Neural progenitor cell (in vitro differentiated cells): ENCODE measurements at regions not wholly inside any gene's neighbourhood (a gene's known extent, or its start where the extent isn't known, plus 50 kb on each side); places are given as distances from the start of the nearest gene placed in this dataset.
"Not testable (repeated sequence)": the region's sequence is repeated elsewhere in the genome, so short reads cannot be mapped to it uniquely, and the experiment has no call there.

Experiments used
- DNase-seq: peaks from one replicate; pipeline ENCODE4 v3.0.0-alpha.2; 2016; ENCODE audit warnings: low spot score
- H2AFZ ChIP-seq: fragments of 200-600 bp; sonication (generic); replicated peaks from 2 replicates; pipeline ENCODE4 v1.6.1; 2016; ENCODE audit warnings: antibody characterized with exemption
- H3F3A ChIP-seq: fragments of 200-600 bp; sonication (generic); 2 replicates; pipeline ENCODE4 v1.6.1; 2016; ENCODE audit warnings: antibody characterized with exemption, low read depth
- H3K27ac ChIP-seq: fragments of 200-600 bp; sonication (generic); 2 replicates; pipeline ENCODE4 v1.5.1; 2016; ENCODE audit warnings: mild to moderate bottlenecking
- H3K27me3 ChIP-seq: fragments of 200-600 bp; sonication (generic); 2 replicates; pipeline ENCODE4 v1.6.1; 2016; ENCODE audit warnings: mild to moderate bottlenecking, moderate library complexity
- H3K36me3 ChIP-seq: fragments of 200-600 bp; sonication (generic); 2 replicates; pipeline ENCODE4 v1.5.1; 2016
- H3K4me1 ChIP-seq: fragments of 200-600 bp; sonication (generic); 2 replicates; pipeline ENCODE4 v1.6.1; 2016; ENCODE audit warnings: mixed run types
- H3K4me2 ChIP-seq: fragments of 200-600 bp; sonication (generic); 2 replicates; pipeline ENCODE4 v1.6.1; 2016
- H3K4me3 ChIP-seq: fragments of 200-600 bp; sonication (generic); 2 replicates; pipeline ENCODE4 v1.5.1; 2016
- H3K79me2 ChIP-seq: fragments of 200-600 bp; sonication (generic); 2 replicates; pipeline ENCODE4 v1.6.1; 2016; ENCODE audit warnings: low read depth
- H3K9ac ChIP-seq: fragments of 200-600 bp; sonication (generic); 2 replicates; pipeline ENCODE4 v1.6.1; 2016
- H3K9me3 ChIP-seq: fragments of 200-600 bp; sonication (generic); 2 replicates; pipeline ENCODE4 v1.5.1; 2016; ENCODE audit warnings: low read depth
- H4K20me1 ChIP-seq: fragments of 200-600 bp; sonication (generic); 2 replicates; pipeline ENCODE4 v1.6.1; 2016; ENCODE audit warnings: low read depth
- H3K27ac Mint-ChIP-seq: 3 replicates; pipeline ENCODE4 v1.8.0; 2021; ENCODE audit warnings: mixed read lengths
- H3K27me3 Mint-ChIP-seq: 2 replicates; pipeline ENCODE4 v1.8.0; 2022; ENCODE audit warnings: low read depth, mild to moderate bottlenecking, inconsistent platforms, moderate library complexity, mixed read lengths; ENCODE audit not compliant: insufficient read depth
- H3K36me3 Mint-ChIP-seq: 3 replicates; pipeline ENCODE4 v1.8.0; 2021; ENCODE audit warnings: mixed read lengths
- H3K4me1 Mint-ChIP-seq: 3 replicates; pipeline ENCODE4 v1.8.0; 2021; ENCODE audit warnings: mixed read lengths
- H3K4me3 Mint-ChIP-seq: 3 replicates; pipeline ENCODE4 v1.8.0; 2021; ENCODE audit warnings: mild to moderate bottlenecking, moderate library complexity, mixed read lengths
- H3K9me3 Mint-ChIP-seq: 3 replicates; pipeline ENCODE4 v1.8.0; 2020; ENCODE audit warnings: mixed read lengths
- EZH2 ChIP-seq: fragments of 200-600 bp; sonication (generic); IDR thresholded peaks from 2 replicates; pipeline ENCODE4 v1.6.1; 2017; ENCODE audit warnings: antibody characterized with exemption, mild to moderate bottlenecking, moderate library complexity
- EZH2phosphoT487 ChIP-seq: fragments of 200-600 bp; sonication (generic); IDR thresholded peaks from 2 replicates; pipeline ENCODE4 v1.6.1; 2017; ENCODE audit warnings: antibody characterized with exemption
- TF ChIP-seq, protein P1 (sequence below): fragments of 200-600 bp; sonication (generic); IDR thresholded peaks from 2 replicates; pipeline ENCODE4 v1.5.1; 2017; ENCODE audit warnings: antibody characterized with exemption, mild to moderate bottlenecking

DNA sequence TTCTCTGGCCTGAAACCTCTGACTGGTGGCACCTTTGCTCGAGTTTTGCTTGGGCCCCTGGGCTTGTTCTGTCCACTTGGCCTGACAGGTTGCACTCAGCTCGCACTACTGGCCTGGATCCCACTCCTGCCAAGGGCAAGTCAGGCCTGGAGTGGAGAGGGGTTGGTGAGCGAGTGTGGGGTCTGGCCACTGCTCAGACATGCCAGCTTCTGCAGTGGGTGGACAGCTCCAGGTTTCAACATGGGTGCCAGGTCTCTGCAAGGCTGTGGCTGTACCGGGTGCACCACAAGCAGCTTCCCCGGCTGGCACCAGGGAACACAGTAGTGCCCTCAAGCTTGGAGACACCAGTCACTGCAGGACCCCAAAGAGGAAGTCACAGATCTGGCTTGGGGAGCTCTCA, 91.6 kb upstream of the CXorf51A start:
- DNase-seq: no peak
- no peak overlapping the region for H3K4me3 ChIP-seq
- H3K36me3 ChIP-seq: no peaks in the 10 kb centered on the region
- Mint-ChIP-seq H3K27me3 (no peaks in the 10 kb centered on the region), H3K4me1 (no peaks in the 10 kb centered on the region), H3K27ac (no peak overlapping the region), H3K36me3 (no peaks in the 10 kb centered on the region), H3K9me3 (peaks cover 2% of the 10 kb centered on the region), H3K4me3 (no peak overlapping the region)
- no peak overlapping the region for H3K9ac ChIP-seq
- TF ChIP-seq EZH2phosphoT487 (no peak), EZH2 (no peak)
- TF ChIP-seq, protein P1, sequence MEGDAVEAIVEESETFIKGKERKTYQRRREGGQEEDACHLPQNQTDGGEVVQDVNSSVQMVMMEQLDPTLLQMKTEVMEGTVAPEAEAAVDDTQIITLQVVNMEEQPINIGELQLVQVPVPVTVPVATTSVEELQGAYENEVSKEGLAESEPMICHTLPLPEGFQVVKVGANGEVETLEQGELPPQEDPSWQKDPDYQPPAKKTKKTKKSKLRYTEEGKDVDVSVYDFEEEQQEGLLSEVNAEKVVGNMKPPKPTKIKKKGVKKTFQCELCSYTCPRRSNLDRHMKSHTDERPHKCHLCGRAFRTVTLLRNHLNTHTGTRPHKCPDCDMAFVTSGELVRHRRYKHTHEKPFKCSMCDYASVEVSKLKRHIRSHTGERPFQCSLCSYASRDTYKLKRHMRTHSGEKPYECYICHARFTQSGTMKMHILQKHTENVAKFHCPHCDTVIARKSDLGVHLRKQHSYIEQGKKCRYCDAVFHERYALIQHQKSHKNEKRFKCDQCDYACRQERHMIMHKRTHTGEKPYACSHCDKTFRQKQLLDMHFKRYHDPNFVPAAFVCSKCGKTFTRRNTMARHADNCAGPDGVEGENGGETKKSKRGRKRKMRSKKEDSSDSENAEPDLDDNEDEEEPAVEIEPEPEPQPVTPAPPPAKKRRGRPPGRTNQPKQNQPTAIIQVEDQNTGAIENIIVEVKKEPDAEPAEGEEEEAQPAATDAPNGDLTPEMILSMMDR: no peak
- H3K79me2 ChIP-seq: no peaks in the 10 kb centered on the region
- H3K27me3 ChIP-seq: no peaks in the 10 kb centered on the region
- no peak overlapping the region for H3K27ac ChIP-seq
- H3K9me3 ChIP-seq: peaks cover 4% of the 10 kb centered on the region
- no peaks in the 10 kb centered on the region for H3K4me1 ChIP-seq
- H3F3A ChIP-seq: no peaks in the 10 kb centered on the region
- no peaks in the 10 kb centered on the region for H4K20me1 ChIP-seq
- no peak overlapping the region for H3K4me2 ChIP-seq
- no peak overlapping the region for H2AFZ ChIP-seq

DNA sequence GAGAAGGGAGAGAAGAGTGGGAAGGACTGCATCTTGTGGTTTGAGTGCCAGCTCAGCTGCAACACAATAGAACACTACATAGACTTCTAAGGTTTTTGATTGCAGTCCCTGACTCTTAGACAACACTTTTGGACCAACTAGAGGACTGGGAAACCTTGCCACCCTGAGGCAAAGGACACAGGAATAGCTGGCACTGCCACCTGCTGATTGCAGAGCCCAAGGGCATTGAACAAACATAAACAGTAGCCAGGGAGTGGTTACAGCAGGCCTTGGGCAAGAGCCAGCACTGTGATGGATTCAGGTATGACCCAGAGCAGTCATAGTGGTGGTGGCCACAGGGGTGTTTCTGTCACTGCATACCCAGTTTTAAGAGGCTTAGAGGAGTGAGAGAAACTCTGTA, 72.5 kb upstream of the CXorf51A start:
- H3K9me3 Mint-ChIP-seq: peaks cover 10% of the 10 kb centered on the region
- peaks cover 3% of the 10 kb centered on the region for H3K36me3 ChIP-seq

DNA sequence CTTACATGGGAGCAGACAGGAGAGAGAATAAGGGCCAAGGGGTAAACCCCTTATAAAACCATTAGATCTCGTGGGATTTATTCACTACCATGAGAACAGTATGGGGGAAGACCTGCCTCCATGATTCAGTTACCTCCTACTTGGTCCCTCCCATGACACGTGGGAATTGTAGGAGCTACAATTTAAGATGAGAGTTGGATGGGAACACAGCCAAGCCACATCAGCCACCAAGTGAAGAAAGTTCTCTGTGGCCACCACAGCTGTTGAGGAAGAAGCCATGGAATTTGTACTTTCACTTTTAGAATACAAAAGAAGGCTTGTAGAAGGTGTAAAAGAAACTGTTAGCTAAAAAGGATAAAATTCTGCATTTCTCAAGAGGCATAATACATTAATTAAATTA, 67.0 kb upstream of the CXorf51A start:
- Mint-ChIP-seq H3K4me3 (no peak overlapping the region), H3K27me3 (no peaks in the 10 kb centered on the region), H3K27ac (no peak overlapping the region), H3K36me3 (no peaks in the 10 kb centered on the region), H3K9me3 (peaks cover 10% of the 10 kb centered on the region), H3K4me1 (no peaks in the 10 kb centered on the region)
- no peak overlapping the region for H3K27ac ChIP-seq
- no peaks in the 10 kb centered on the region for H3K79me2 ChIP-seq
- H3K4me1 ChIP-seq: no peaks in the 10 kb centered on the region
- no peak for DNase-seq
- H3K4me3 ChIP-seq: no peak overlapping the region
- no peak overlapping the region for H3K4me2 ChIP-seq
- no peak overlapping the region for H3K9ac ChIP-seq
- no peaks in the 10 kb centered on the region for H3K27me3 ChIP-seq
- H3K9me3 ChIP-seq: no peaks in the 10 kb centered on the region
- TF ChIP-seq, protein P1: no peak
- no peak for TF ChIP-seq EZH2phosphoT487
- TF ChIP-seq EZH2: no peak
- no peaks in the 10 kb centered on the region for H3F3A ChIP-seq
- H4K20me1 ChIP-seq: no peaks in the 10 kb centered on the region
- no peak overlapping the region for H2AFZ ChIP-seq
- no peaks in the 10 kb centered on the region for H3K36me3 ChIP-seq

More for the DNA sequence above, 72.5 kb upstream of the CXorf51A start:
- H3K4me2 ChIP-seq: no peak overlapping the region
- H3K4me3 ChIP-seq: no peak overlapping the region
- H3K27ac ChIP-seq: no peak overlapping the region
- no peak overlapping the region for H3K9ac ChIP-seq
- TF ChIP-seq, protein P1: no peak
- TF ChIP-seq EZH2: no peak
- no peak for TF ChIP-seq EZH2phosphoT487
- Mint-ChIP-seq H3K36me3 (no peaks in the 10 kb centered on the region), H3K27me3 (no peaks in the 10 kb centered on the region), H3K4me1 (no peaks in the 10 kb centered on the region), H3K27ac (no peak overlapping the region), H3K4me3 (no peak overlapping the region)
- H3F3A ChIP-seq: no peaks in the 10 kb centered on the region
- H3K27me3 ChIP-seq: no peaks in the 10 kb centered on the region
- no peaks in the 10 kb centered on the region for H3K9me3 ChIP-seq
- H3K79me2 ChIP-seq: no peaks in the 10 kb centered on the region
- DNase-seq: no peak
- no peak overlapping the region for H2AFZ ChIP-seq
- H4K20me1 ChIP-seq: no peaks in the 10 kb centered on the region
- H3K4me1 ChIP-seq: no peaks in the 10 kb centered on the region

DNA sequence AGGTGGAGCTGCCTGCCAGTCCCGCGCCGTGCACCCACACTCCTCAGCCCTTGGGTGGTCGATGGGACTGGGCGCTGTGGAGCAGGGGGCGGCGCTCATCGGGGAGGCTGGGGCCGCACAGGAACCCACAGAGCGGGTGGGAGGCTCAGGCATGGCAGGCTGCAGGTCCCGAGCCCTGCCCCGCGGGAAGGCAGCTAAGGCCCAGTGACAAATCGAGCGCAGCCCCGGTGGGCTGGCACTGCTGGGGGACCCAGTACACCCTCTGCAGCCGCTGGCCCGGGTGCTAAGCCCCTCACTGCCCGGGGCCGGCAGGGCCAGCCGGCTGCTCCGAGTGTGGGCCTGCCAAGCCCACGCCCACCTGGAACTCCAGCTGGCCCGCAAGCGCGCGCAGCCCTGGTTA, 52.3 kb upstream of the CXorf51A start:
- H3K36me3 Mint-ChIP-seq, H3K27me3 Mint-ChIP-seq, H3K27ac Mint-ChIP-seq, H3K4me3 ChIP-seq, H3K27me3 ChIP-seq, H3K9me3 Mint-ChIP-seq, H3K4me3 Mint-ChIP-seq, H3K9ac ChIP-seq, H3K36me3 ChIP-seq, H4K20me1 ChIP-seq, DNase-seq, H2AFZ ChIP-seq, H3K27ac ChIP-seq, H3K4me2 ChIP-seq, H3K79me2 ChIP-seq, H3F3A ChIP-seq, H3K4me1 Mint-ChIP-seq, H3K4me1 ChIP-seq: not testable (repeated sequence)
- peaks cover 12% of the 10 kb centered on the region for H3K9me3 ChIP-seq

DNA sequence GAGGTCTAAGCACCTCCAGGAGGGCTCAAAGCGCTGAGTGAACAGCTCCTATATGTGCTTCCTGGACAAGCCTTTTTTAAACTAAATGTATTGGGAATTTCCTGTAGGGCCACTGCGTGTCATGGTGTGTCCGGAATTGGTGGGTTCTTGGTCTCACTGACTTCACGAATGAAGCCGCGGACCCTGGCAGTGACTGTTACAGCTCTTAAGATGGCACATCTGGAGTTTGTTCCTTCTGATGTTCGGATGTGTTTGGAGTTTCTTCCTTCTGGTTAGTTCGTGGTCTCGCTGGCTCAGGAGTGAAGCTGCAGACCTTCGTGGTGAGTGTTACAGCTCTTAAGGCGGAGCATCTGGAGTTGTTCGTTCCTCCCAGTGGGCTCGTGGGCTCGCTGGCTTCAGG, 51.2 kb upstream of the CXorf51A start:
- H3K9ac ChIP-seq, H3K4me3 Mint-ChIP-seq, H3K4me2 ChIP-seq, H3K36me3 ChIP-seq, H3K4me1 ChIP-seq, DNase-seq, H3K36me3 Mint-ChIP-seq, H3K27me3 Mint-ChIP-seq, H3K4me1 Mint-ChIP-seq, H3K4me3 ChIP-seq, H2AFZ ChIP-seq, H3K27ac Mint-ChIP-seq, H3F3A ChIP-seq, H3K27ac ChIP-seq, H3K9me3 Mint-ChIP-seq, H3K27me3 ChIP-seq, H3K79me2 ChIP-seq, H4K20me1 ChIP-seq: not testable (repeated sequence)
- H3K9me3 ChIP-seq: peaks cover 14% of the 10 kb centered on the region
